H9 (cell line): ENCODE measurements at regions not wholly inside any gene's neighbourhood (a gene's known extent, or its start where the extent isn't known, plus 50 kb on each side); places are given as distances from the start of the nearest gene placed in this dataset.

ENCODE experiments used
- DNase-seq: peaks from one replicate; pipeline ENCODE4 v3.0.0-alpha.2; 2017
- H2AFZ ChIP-seq: one replicate; pipeline ENCODE4 v1.6.1; 2013; ENCODE audit warnings: mild to moderate bottlenecking, low read length, control low read depth, moderate library complexity
- H2AK5ac ChIP-seq: 2 replicates; pipeline ENCODE4 v1.6.1; 2013; ENCODE audit warnings: low read length, control low read depth, mixed read lengths; ENCODE audit not compliant: insufficient read length
- H2BK120ac ChIP-seq: one replicate; pipeline ENCODE4 v1.6.1; 2013; ENCODE audit warnings: low read depth, mild to moderate bottlenecking, low read length, control low read depth, inconsistent platforms; ENCODE audit not compliant: poor library complexity, severe bottlenecking
- H2BK12ac ChIP-seq: 2 replicates; pipeline ENCODE4 v1.6.1; 2013; ENCODE audit warnings: low read length, control low read depth, mixed read lengths, low read depth; ENCODE audit not compliant: insufficient read length
- H2BK15ac ChIP-seq: 2 replicates; pipeline ENCODE4 v1.6.1; 2013; ENCODE audit warnings: low read depth, low read length, control low read depth
- H2BK20ac ChIP-seq: one replicate; pipeline ENCODE4 v1.6.1; 2013; ENCODE audit warnings: low read depth, mild to moderate bottlenecking, low read length, control low read depth, inconsistent platforms; ENCODE audit not compliant: poor library complexity, severe bottlenecking
- H2BK5ac ChIP-seq: 2 replicates; pipeline ENCODE4 v1.6.1; 2013; ENCODE audit warnings: low read length, control low read depth, mixed read lengths; ENCODE audit not compliant: insufficient read length
- H3K14ac ChIP-seq: 2 replicates; pipeline ENCODE4 v1.6.1; 2013; ENCODE audit warnings: low read length, control low read depth; ENCODE audit not compliant: insufficient read depth
- H3K18ac ChIP-seq: 2 replicates; pipeline ENCODE4 v1.6.1; 2013; ENCODE audit warnings: low read depth, mild to moderate bottlenecking, mixed read lengths, low read length, control low read depth; ENCODE audit not compliant: insufficient read length
- H3K23ac ChIP-seq: 2 replicates; pipeline ENCODE4 v1.6.1; 2013; ENCODE audit warnings: low read length, control low read depth, mixed read lengths, low read depth; ENCODE audit not compliant: insufficient read length
- H3K23me2 ChIP-seq: 2 replicates; pipeline ENCODE4 v1.6.1; 2013; ENCODE audit warnings: low read depth, mild to moderate bottlenecking, mixed read lengths, low read length, control low read depth; ENCODE audit not compliant: insufficient read length, poor library complexity, severe bottlenecking
- H3K27ac ChIP-seq: 2 replicates; pipeline ENCODE4 v1.5.1; 2013; ENCODE audit warnings: low read length, control low read depth, mixed read lengths, low read depth; ENCODE audit not compliant: insufficient read length
- H3K27me3 ChIP-seq: 2 replicates; pipeline ENCODE4 v1.6.1; 2013; ENCODE audit warnings: low read length, control low read depth, inconsistent platforms; ENCODE audit not compliant: insufficient read depth
- H3K4ac ChIP-seq: 2 replicates; pipeline ENCODE4 v1.6.1; 2013; ENCODE audit warnings: low read depth, mild to moderate bottlenecking, control low read depth, inconsistent platforms, low read length, moderate library complexity
- H3K4me1 ChIP-seq: 2 replicates; pipeline ENCODE4 v1.6.1; 2013; ENCODE audit warnings: low read length, control low read depth, inconsistent platforms; ENCODE audit not compliant: insufficient read depth
- H3K4me2 ChIP-seq: 2 replicates; pipeline ENCODE4 v1.6.1; 2013; ENCODE audit warnings: low read length, control low read depth, mixed read lengths; ENCODE audit not compliant: insufficient read length, insufficient read depth
- H3K56ac ChIP-seq: 2 replicates; pipeline ENCODE4 v1.6.1; 2013; ENCODE audit warnings: low read depth, mild to moderate bottlenecking, mixed read lengths, low read length, control low read depth; ENCODE audit not compliant: insufficient read length
- H3K79me1 ChIP-seq: 2 replicates; pipeline ENCODE4 v1.6.1; 2013; ENCODE audit warnings: low read depth, mild to moderate bottlenecking, moderate library complexity, low read length, control low read depth, inconsistent platforms; ENCODE audit not compliant: insufficient read depth, poor library complexity, severe bottlenecking
- H3K79me2 ChIP-seq: 2 replicates; pipeline ENCODE4 v1.6.1; 2013; ENCODE audit warnings: low read length, control low read depth, inconsistent platforms; ENCODE audit not compliant: insufficient read depth
- H3K9ac ChIP-seq: 2 replicates; pipeline ENCODE4 v1.6.1; 2013; ENCODE audit warnings: low read length, control low read depth, mixed read lengths; ENCODE audit not compliant: insufficient read length; ENCODE audit errors: extremely low read depth
- H3K9me3 ChIP-seq: one replicate; pipeline ENCODE4 v1.6.1; 2013; ENCODE audit warnings: low read depth, low read length, inconsistent platforms; ENCODE audit not compliant: control insufficient read depth
- H3T11ph ChIP-seq: one replicate; pipeline ENCODE4 v1.6.1; 2013; ENCODE audit warnings: mild to moderate bottlenecking, low read length, control low read depth, inconsistent platforms
- H4K20me1 ChIP-seq: one replicate; pipeline ENCODE4 v1.6.1; 2013; ENCODE audit not compliant: control insufficient read depth, insufficient read length, insufficient read depth
- H4K5ac ChIP-seq: 2 replicates; pipeline ENCODE4 v1.6.1; 2013; ENCODE audit warnings: low read depth, mild to moderate bottlenecking, mixed read lengths, low read length, control low read depth; ENCODE audit not compliant: insufficient read length
- H4K8ac ChIP-seq: replicated peaks from 2 replicates; pipeline ENCODE4 v1.6.1; 2013; ENCODE audit warnings: low read length, control low read depth, mixed read lengths, low read depth; ENCODE audit not compliant: insufficient read length
- H4K91ac ChIP-seq: 2 replicates; pipeline ENCODE4 v1.6.1; 2013; ENCODE audit warnings: low read depth, mild to moderate bottlenecking, moderate library complexity, mixed read lengths, low read length, control low read depth; ENCODE audit not compliant: insufficient read length
- H3K27ac Mint-ChIP-seq, 3 experiments: 2 replicates in 2 of 3; 3 replicates in 1 of 3; pipeline ENCODE4 v1.8.0; 2020 to 2021; ENCODE audit warnings: mixed read lengths in 3 of 3, mild to moderate bottlenecking in 1 of 3, moderate library complexity in 1 of 3
- H3K27me3 Mint-ChIP-seq: 2 replicates; pipeline ENCODE4 v1.8.0; 2021; ENCODE audit warnings: low read depth, mild to moderate bottlenecking, moderate library complexity, mixed read lengths
- H3K36me3 Mint-ChIP-seq, 3 experiments: 2 replicates in 2 of 3; 3 replicates in 1 of 3; pipeline ENCODE4 v1.8.0; 2020 to 2021; ENCODE audit warnings: low read depth in 3 of 3, mixed read lengths in 3 of 3; ENCODE audit not compliant: insufficient read depth in 1 of 3
- H3K4me1 Mint-ChIP-seq, 2 experiments: 2 replicates each; pipeline ENCODE4 v1.8.0; 2020; ENCODE audit warnings: mixed read lengths in 2 of 2
- H3K4me3 Mint-ChIP-seq, 2 experiments: 2 replicates in 1 of 2; 3 replicates in 1 of 2; pipeline ENCODE4 v1.8.0; 2020 to 2021; ENCODE audit warnings: mild to moderate bottlenecking in 2 of 2, mixed read lengths in 2 of 2, moderate library complexity in 1 of 2
- H3K9me3 Mint-ChIP-seq, 2 experiments: 2 replicates in 1 of 2; 3 replicates in 1 of 2; pipeline ENCODE4 v1.8.0; 2020; ENCODE audit warnings: mild to moderate bottlenecking in 2 of 2, mixed read lengths in 2 of 2, moderate library complexity in 1 of 2
- CTCF ChIP-seq: fragments of 200-600 bp; sonication (generic); conservative IDR thresholded peaks from 3 replicates; pipeline ENCODE4 v1.8.0; 2021; ENCODE audit warnings: antibody characterized with exemption, mild to moderate bottlenecking
- WGBS: extraction: QIAGEN DNeasy Blood & Tissue Kit; methylation state at CpG from one replicate; pipeline ENCODE4 v1.1.7; 2013; ENCODE audit warnings: missing lambda C conversion rate, low lambda C conversion rate, mixed read lengths; ENCODE audit not compliant: insufficient read length; ENCODE audit errors: extremely low coverage; 5-methylcytosine and 5-hydroxymethylcytosine counted together

GRCh38 chr15:79380755-79381497 is 51.2 kb upstream of the MINAR1 start:
- no peaks in the 10 kb centered on the region for H3K79me2 ChIP-seq
- no peak overlapping the region for H3K27ac ChIP-seq
- no peak overlapping the region for H2BK15ac ChIP-seq
- H2BK12ac ChIP-seq, result no peak overlapping the region
- H4K8ac ChIP-seq, result no peak overlapping the region
- Mint-ChIP-seq H3K9me3 (peaks cover 8 to 11% of the 10 kb centered on the region in 2 experiments; a peak in 4 of 5 replicates), H3K27me3 (no peaks in the 10 kb centered on the region), H3K36me3 (peaks cover 2 to 13% (median 11%) of the 10 kb centered on the region in 3 experiments; a peak in 5 of 7 replicates), H3K4me3 (no peak overlapping the region), H3K4me1 (no peaks in the 10 kb centered on the region), H3K27ac (peak overlapping the region in 1 of 3 experiments; percentile 41; a peak in 1 of 7 replicates)
- H3K9me3 ChIP-seq, result no peaks in the 10 kb centered on the region
- no peak overlapping the region for H2BK120ac ChIP-seq
- H2BK5ac ChIP-seq, result no peak overlapping the region
- H3K56ac ChIP-seq, result no peak overlapping the region
- H3K79me1 ChIP-seq, result no peaks in the 10 kb centered on the region
- H3K9ac ChIP-seq, result no peak overlapping the region
- H3T11ph ChIP-seq, result no peak overlapping the region
- H4K20me1 ChIP-seq, result no peaks in the 10 kb centered on the region
- no peak overlapping the region for H3K4me2 ChIP-seq
- no peak overlapping the region for H3K18ac ChIP-seq
- H3K23me2 ChIP-seq, result no peaks in the 10 kb centered on the region
- H3K27me3 ChIP-seq, result no peaks in the 10 kb centered on the region
- no peak overlapping the region for H3K4ac ChIP-seq
- no peak overlapping the region for H4K91ac ChIP-seq
- no peak overlapping the region for H2AK5ac ChIP-seq
- H3K14ac ChIP-seq, result no peak overlapping the region
- peak; percentile 91 for TF ChIP-seq CTCF
- H3K23ac ChIP-seq, result no peak overlapping the region
- H4K5ac ChIP-seq, result no peak overlapping the region
- peak; percentile 73 for DNase-seq
- no peak overlapping the region for H2AFZ ChIP-seq
- H2BK20ac ChIP-seq, result no peak overlapping the region
- WGBS, result no CpG with 5 or more reads among the region's 4 CpGs
- no peaks in the 10 kb centered on the region for H3K4me1 ChIP-seq
